Ectodermal cell (in vitro differentiated cells): ENCODE measurements at regions not wholly inside any gene's neighbourhood (a gene's known extent, or its start where the extent isn't known, plus 50 kb on each side); places are given as distances from the start of the nearest gene placed in this dataset.

ENCODE experiments used
- H3K27ac ChIP-seq: 2 replicates; pipeline ENCODE4 v1.7.0; 2013; ENCODE audit warnings: mild to moderate bottlenecking, low read depth, low read length; ENCODE audit not compliant: insufficient read depth, poor library complexity, severe bottlenecking
- H3K27me3 ChIP-seq: 2 replicates; pipeline ENCODE4 v1.7.0; 2013; ENCODE audit warnings: mild to moderate bottlenecking, low read length; ENCODE audit not compliant: insufficient read depth, control insufficient read depth, poor library complexity, severe bottlenecking
- H3K36me3 ChIP-seq: one replicate; pipeline ENCODE4 v1.7.0; 2013; ENCODE audit warnings: low read length; ENCODE audit not compliant: control insufficient read depth, insufficient read depth
- H3K4me1 ChIP-seq: one replicate; pipeline ENCODE4 v1.7.0; 2013; ENCODE audit warnings: low read length; ENCODE audit not compliant: control insufficient read depth, insufficient read depth
- H3K4me3 ChIP-seq: 2 replicates; pipeline ENCODE4 v1.7.0; 2013; ENCODE audit warnings: low read depth, low read length, control low read depth; ENCODE audit not compliant: insufficient read depth
- H3K9me3 ChIP-seq: 2 replicates; pipeline ENCODE4 v1.7.0; 2013; ENCODE audit warnings: mild to moderate bottlenecking, low read length, moderate library complexity; ENCODE audit not compliant: control insufficient read depth
- WGBS, 2 experiments: methylation state at CpG; one replicate each; pipeline ENCODE4 v1.1.7; 2013; ENCODE audit warnings: missing lambda C conversion rate in 2 of 2; 5-methylcytosine and 5-hydroxymethylcytosine counted together

DNA sequence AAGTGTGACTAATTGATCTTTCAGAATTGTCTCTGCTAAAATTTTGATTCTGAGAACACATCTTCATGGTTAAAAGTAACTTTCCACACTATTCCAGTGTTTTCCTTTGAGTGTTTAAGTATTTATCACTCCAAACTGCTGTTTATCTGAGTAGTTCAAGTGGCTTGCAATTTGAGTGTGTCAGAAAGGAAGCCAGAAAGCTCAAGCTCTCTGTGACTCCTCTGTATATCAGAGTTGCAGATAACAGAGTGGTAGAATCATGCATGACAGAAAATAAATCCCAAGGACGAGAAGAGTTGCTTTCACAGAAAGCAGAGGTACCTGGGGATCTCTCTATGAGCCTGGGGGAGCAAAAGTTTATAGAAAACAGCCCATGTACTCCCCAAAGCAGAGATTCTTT lies 130.0 kb downstream of the CYB561 start:
- H3K36me3 ChIP-seq, result no peaks in the 10 kb centered on the region

DNA sequence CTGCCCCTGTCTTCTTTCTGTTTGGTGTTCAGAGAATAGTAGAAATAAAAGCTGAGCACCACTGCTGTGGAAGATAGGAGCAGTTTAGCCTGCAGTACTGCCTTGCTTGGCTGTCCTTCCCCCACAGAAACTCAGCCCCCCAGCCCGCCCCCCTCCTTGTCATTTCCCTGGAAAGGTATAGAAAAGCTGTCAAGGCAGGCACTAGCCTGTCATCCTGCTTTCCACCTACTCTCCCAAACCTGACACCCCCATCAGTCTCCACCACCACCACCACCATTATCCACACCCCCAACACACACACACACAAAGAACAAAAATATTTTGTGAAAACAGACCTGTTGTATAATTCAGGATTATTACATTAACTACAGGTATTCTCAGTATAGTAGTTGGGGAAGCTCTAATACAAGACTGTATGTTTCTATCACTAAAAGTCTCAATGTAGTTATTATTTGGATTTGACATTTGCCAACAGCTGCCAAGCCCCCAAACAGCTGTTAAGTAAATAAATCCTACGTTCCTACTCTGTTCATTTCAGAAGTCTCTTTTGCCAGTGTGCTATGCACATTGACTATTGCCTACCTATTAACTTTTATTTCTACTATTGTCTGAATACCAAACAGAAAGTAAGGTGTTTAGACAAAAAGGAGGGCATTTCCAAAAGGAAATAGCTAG lies 128.8 kb downstream of the CYB561 start:
- Histone ChIP-seq H3K9me3 (no peaks in the 10 kb centered on the region), H3K4me1 (no peaks in the 10 kb centered on the region), H3K27ac (no peak overlapping the region), H3K36me3 (no peaks in the 10 kb centered on the region), H3K27me3 (no peaks in the 10 kb centered on the region), H3K4me3 (no peak overlapping the region)
- 72 to 92% methylated on average over 2 of the region's 2 CpGs for WGBS, 2 experiments

More for the DNA sequence above, 130.0 kb downstream of the CYB561 start:
- Histone ChIP-seq H3K27ac (no peak overlapping the region), H3K9me3 (no peaks in the 10 kb centered on the region), H3K4me1 (no peaks in the 10 kb centered on the region), H3K27me3 (no peaks in the 10 kb centered on the region), H3K4me3 (no peak overlapping the region)
- WGBS, 2 experiments, result 83 to 91% methylated on average over 1 of the region's 1 CpG

DNA sequence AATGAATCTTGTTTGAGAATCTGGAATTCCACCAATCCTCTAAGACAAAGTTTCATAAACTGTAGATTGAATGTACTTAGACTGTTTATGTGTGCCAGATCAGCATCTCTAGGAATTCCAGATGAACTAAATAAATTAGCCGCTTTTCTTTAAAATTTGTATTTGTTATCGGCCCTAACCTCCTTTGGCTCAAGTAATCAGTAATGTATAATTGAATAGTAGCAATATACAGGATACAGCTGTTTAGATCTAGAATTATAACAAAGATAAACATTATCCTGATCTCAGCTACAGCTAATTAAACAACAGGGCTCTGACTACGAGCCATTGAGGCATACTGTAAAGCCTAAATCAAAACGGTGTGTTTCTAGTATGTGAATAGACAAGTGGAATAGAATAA lies 120.3 kb downstream of the CYB561 start:
- Histone ChIP-seq H3K4me1 (no peaks in the 10 kb centered on the region), H3K4me3 (no peak overlapping the region), H3K27ac (no peak overlapping the region), H3K9me3 (no peaks in the 10 kb centered on the region), H3K36me3 (no peaks in the 10 kb centered on the region), H3K27me3 (no peaks in the 10 kb centered on the region)
- 94 to 97% methylated on average over 3 to 4 of the region's 4 CpGs for WGBS, 2 experiments

DNA sequence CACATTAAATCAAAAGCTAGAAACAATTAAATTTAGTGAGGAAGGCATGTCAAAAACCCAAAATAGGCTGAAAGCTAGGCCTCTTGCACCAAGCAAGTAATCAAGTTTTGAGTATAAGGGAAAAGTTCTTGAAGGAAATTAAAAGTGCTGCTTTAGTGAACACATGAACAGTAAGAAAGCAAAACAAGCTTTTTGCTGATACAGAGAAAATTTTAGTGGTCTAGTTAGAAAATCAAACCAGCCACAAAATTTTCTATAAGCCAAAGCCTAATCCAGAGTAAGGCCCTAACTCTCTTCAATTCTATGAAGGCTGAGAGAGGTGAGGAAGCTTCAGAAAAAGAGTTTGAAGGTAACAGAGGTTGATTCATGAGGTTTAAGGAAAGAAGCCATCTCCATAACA lies 116.2 kb downstream of the CYB561 start:
- H3K36me3 ChIP-seq, result no peaks in the 10 kb centered on the region
- no peak overlapping the region for H3K27ac ChIP-seq
- H3K27me3 ChIP-seq, result no peaks in the 10 kb centered on the region
- H3K4me3 ChIP-seq, result no peak overlapping the region
- H3K4me1 ChIP-seq, result no peaks in the 10 kb centered on the region
- H3K9me3 ChIP-seq, result no peaks in the 10 kb centered on the region

DNA sequence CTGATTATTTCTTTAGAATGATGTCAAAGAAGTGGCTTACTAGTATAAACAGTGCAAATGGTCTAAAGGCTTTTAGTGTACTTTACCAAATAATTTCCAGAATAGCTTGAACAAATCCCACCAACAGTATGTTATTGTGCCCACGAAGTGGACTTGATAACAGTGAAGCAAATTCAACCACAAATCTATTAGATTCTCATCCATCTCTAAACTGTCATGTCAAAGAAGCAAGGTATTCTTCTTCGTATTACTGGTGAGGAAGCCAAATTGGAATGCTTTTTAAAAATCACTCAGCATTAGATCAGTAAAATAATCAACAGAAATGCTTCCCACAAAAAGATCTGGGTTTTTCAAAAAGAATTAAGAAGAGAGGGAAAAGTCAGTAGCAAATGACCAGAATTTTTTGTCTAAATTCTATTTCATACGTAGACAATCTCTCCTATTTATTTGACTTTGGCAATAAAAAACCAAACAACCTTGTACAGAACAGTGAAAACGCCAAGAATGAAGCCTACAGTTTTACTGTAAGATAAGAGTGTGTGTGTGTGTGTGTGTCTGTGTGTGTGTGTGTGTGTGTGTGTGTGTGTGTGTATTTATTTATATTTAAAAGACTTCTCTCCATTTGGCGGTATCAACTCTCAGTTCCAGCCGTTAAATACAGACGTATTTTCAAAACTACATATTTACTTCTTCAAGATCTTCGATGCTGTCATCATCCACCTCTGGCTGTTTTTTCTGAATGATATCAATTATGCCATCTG lies 114.6 kb downstream of the CYB561 start:
- Histone ChIP-seq H3K27ac (no peak overlapping the region), H3K27me3 (no peaks in the 10 kb centered on the region), H3K4me3 (no peak overlapping the region), H3K36me3 (no peaks in the 10 kb centered on the region), H3K9me3 (no peaks in the 10 kb centered on the region), H3K4me1 (no peaks in the 10 kb centered on the region)
- WGBS, 2 experiments, result 95 to 98% methylated on average over 7 of the region's 8 CpGs

DNA sequence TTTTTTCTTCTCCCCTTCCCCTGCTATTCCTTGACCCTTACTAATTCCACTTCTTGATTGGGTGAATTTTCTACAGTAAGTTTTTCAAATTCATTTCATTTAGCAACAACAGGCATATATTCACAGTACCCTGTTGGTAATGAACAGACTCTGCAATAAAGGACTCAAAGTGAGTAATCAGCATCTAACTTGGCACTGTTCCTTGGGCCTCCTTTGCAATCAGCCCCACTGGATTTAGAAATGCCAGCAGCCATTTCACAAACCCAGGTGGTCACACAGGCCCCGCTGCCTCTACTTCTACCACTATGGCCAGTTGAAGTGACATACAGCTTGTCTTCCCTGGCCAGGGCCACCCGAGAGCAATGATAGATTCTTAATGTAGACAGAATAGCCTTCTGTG lies 113.8 kb downstream of the CYB561 start:
- Histone ChIP-seq H3K4me1 (no peaks in the 10 kb centered on the region), H3K27ac (no peak overlapping the region), H3K36me3 (no peaks in the 10 kb centered on the region), H3K27me3 (no peaks in the 10 kb centered on the region), H3K4me3 (no peak overlapping the region), H3K9me3 (no peaks in the 10 kb centered on the region)
- WGBS, 2 experiments, result 91 to 95% methylated on average over 2 of the region's 2 CpGs

DNA sequence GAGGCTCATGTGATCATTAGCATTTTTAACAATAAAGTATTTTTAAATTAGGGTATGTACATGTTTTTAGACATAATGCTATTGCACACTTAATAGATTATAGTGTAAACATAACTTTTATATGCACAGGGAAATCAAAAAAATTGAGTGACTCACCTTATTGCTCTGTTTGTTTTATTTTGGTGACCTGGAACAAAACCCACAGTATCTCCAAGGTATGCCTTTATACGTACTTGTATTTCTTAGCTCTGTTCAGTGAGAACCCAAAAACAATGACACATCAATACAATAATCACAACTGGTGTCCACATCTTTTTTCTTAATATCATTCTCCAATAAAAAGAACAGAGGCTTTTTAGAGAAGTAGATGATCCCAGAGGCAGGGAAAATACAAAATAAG lies 112.2 kb downstream of the CYB561 start:
- WGBS, 2 experiments, result 80 to 82% methylated on average over 1 of the region's 1 CpG
- H3K36me3 ChIP-seq, result no peaks in the 10 kb centered on the region
- H3K4me3 ChIP-seq, result no peak overlapping the region
- no peaks in the 10 kb centered on the region for H3K9me3 ChIP-seq
- no peaks in the 10 kb centered on the region for H3K4me1 ChIP-seq
- no peak overlapping the region for H3K27ac ChIP-seq
- no peaks in the 10 kb centered on the region for H3K27me3 ChIP-seq

DNA sequence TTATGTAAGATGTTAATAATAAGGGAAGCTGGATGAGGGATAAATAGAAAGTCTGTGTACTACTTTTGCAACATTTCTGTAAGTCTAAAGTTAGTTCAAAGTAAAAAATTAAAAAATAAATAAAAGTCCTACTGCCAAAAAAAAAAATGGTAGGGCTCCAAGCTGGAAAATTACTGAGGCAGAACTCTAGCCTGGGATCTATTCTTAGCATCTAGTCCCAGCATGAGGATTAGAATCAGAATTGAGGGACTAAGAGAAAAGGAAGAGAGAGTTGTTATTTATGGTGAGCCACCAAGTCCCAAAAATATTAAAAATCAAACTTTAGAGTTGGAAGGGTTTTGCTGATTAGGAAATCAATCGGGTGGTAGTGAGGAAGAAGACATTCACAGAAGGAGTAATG lies 110.3 kb downstream of the CYB561 start:
- no peaks in the 10 kb centered on the region for H3K4me1 ChIP-seq
- H3K27ac ChIP-seq, result no peak overlapping the region
- no peaks in the 10 kb centered on the region for H3K27me3 ChIP-seq
- H3K4me3 ChIP-seq, result no peak overlapping the region
- 97 to 100% methylated on average over 1 of the region's 1 CpG for WGBS, 2 experiments
- no peaks in the 10 kb centered on the region for H3K36me3 ChIP-seq
- H3K9me3 ChIP-seq, result no peaks in the 10 kb centered on the region

DNA sequence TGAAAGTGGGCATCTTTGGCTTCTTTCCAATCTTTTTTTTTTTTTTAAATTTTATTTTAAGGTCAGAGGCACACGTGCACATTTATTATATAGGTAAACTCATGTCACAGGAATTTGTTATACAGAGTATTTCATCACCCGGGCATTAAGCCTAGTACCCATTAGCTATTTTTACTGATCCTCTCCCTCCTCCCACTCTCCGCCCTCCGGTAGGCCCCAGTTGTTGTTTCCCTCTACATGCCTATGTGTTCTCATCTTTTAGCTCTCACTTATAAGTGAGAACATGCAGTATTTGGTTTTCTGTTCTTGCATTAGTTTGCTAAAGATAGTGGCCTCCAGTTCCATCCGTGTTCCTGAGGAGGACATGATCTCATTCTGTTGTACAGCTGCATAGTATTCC lies 108.5 kb downstream of the CYB561 start:
- 84 to 95% methylated on average over 5 of the region's 5 CpGs for WGBS, 2 experiments
- H3K9me3 ChIP-seq, result no peaks in the 10 kb centered on the region

DNA sequence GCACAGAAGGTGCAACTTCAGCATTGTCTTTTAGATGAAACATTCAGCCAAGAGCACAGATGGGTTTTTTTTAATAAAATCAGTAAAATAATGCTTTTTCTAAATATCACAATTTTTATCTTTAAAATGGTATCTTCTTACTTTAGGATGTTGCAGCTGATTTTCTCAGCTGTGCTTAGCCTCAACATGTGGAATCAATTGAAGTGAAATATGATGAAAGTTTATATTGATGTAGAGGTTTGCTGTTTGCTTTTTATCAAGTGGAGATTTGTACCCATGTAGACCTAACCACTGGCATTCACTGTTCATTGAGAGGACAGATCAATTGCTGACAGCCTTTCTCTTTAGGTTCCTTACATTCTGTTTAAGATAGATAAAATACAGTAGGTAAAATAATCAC lies 107.8 kb downstream of the CYB561 start:
- Histone ChIP-seq H3K4me1 (no peaks in the 10 kb centered on the region), H3K9me3 (no peaks in the 10 kb centered on the region), H3K27ac (no peak overlapping the region), H3K27me3 (no peaks in the 10 kb centered on the region), H3K36me3 (no peaks in the 10 kb centered on the region), H3K4me3 (no peak overlapping the region)

More for the DNA sequence above, 108.5 kb downstream of the CYB561 start:
- H3K4me3 ChIP-seq, result no peak overlapping the region
- H3K27ac ChIP-seq, result no peak overlapping the region
- H3K36me3 ChIP-seq, result no peaks in the 10 kb centered on the region
- H3K27me3 ChIP-seq, result no peaks in the 10 kb centered on the region
- no peaks in the 10 kb centered on the region for H3K4me1 ChIP-seq
